ENCODE measurements at regions not wholly inside any gene's neighbourhood (a gene's known extent, or its start where the extent isn't known, plus 50 kb on each side); places are given as distances from the start of the nearest gene placed in this dataset.
"Not testable (repeated sequence)": the region's sequence is repeated elsewhere in the genome, so short reads cannot be mapped to it uniquely, and the experiment has no call there.

DNA sequence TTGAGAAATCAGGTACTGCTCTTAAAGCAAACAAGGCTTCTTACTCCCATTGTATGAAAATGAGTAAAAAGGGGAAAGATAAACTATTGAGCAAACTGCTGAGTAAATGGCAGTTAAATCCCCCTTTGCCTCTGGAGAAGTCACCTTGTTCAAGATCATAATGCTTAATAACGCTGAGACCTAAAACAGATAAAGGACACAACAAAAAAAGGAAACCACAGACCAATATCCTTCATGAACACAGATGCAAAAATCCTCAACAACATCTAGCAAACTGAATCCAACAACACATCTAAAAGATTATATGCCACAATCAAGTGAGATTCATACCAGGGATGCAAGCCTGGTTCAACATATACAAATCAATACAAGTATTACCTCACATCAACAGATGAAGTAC is 109.0 kb upstream of the MDM1 start:
- Histone ChIP-seq H3K9me2 (ENCODE audit: insufficient read depth) (no peaks in the 10 kb centered on the region), H4K20me1 (ENCODE audit: insufficient read depth) (no peaks in the 10 kb centered on the region), H2AFZ (ENCODE audit: low read depth, low read length, poor library complexity, severe bottlenecking) (no peak overlapping the region), H3K27me3 (ENCODE audit: insufficient read depth, low read length) (no peaks in the 10 kb centered on the region), H3K4me2 (ENCODE audit: low read length) (no peak overlapping the region), H3K79me2 (ENCODE audit: insufficient read depth, low read length) (no peaks in the 10 kb centered on the region), H3K9me3 (ENCODE audit: control insufficient read depth in 1 of 2, insufficient read depth in 1 of 2, low read depth in 1 of 2, low read length in 2 of 2) (peaks cover 0 to 5% of the 10 kb centered on the region in 2 experiments; a peak in 1 of 4 replicates), H3K27ac (ENCODE audit: low read depth, low read length) (no peak overlapping the region), H3K36me3 (ENCODE audit: control insufficient read depth in 1 of 2, insufficient read depth in 2 of 2, low read length in 2 of 2) (no peaks in the 10 kb centered on the region), H3K4me3 (replicated peaks in 1 of 2; ENCODE audit: low read depth in 1 of 2, low read length in 2 of 2) (no peak overlapping the region), H3K9ac (ENCODE audit: low read length) (no peak overlapping the region), H3K4me1 (ENCODE audit: control insufficient read depth in 1 of 2, insufficient read depth in 2 of 2, low read length in 2 of 2) (peaks cover 0 to 6% of the 10 kb centered on the region in 2 experiments; a peak in 1 of 4 replicates)
- ChIA-PET RAD21 (ENCODE audit: low non-redundant PET in 1 of 2, low total read pairs in 2 of 2, uncharacterized antibody in 2 of 2, unreplicated experiment in 2 of 2) (no interaction called here), CTCF (no interaction called here), POLR2A (no interaction called here)
- TF ChIP-seq CBX3 (IDR thresholded peaks at IDR 0.05; ENCODE audit: low read depth), result no peak
- TF ChIP-seq POLR2A (IDR thresholded peaks at IDR 0.05; ENCODE audit: borderline replicate concordance, extremely low read depth, insufficient read depth, insufficient read length), result no peak
- TF ChIP-seq ZFX (IDR thresholded peaks at IDR 0.05), result no peak
- TF ChIP-seq JUND (IDR thresholded peaks at IDR 0.05), result no peak
- TF ChIP-seq EZH2phosphoT487 (IDR thresholded peaks at IDR 0.05; ENCODE audit: borderline replicate concordance), result no peak
- TF ChIP-seq RAD21 (IDR thresholded peaks at IDR 0.05; ENCODE audit: low read depth), result no peak
- TF ChIP-seq FOSL1 (IDR thresholded peaks at IDR 0.05; ENCODE audit: low read depth), result no peak
- TF ChIP-seq, protein P1, sequence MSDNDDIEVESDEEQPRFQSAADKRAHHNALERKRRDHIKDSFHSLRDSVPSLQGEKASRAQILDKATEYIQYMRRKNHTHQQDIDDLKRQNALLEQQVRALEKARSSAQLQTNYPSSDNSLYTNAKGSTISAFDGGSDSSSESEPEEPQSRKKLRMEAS (IDR thresholded peaks at IDR 0.05), result no peak
- no peak for TF ChIP-seq ELF1 (IDR thresholded peaks at IDR 0.05; ENCODE audit: borderline replicate concordance, low read depth)
- TF ChIP-seq, protein P2, sequence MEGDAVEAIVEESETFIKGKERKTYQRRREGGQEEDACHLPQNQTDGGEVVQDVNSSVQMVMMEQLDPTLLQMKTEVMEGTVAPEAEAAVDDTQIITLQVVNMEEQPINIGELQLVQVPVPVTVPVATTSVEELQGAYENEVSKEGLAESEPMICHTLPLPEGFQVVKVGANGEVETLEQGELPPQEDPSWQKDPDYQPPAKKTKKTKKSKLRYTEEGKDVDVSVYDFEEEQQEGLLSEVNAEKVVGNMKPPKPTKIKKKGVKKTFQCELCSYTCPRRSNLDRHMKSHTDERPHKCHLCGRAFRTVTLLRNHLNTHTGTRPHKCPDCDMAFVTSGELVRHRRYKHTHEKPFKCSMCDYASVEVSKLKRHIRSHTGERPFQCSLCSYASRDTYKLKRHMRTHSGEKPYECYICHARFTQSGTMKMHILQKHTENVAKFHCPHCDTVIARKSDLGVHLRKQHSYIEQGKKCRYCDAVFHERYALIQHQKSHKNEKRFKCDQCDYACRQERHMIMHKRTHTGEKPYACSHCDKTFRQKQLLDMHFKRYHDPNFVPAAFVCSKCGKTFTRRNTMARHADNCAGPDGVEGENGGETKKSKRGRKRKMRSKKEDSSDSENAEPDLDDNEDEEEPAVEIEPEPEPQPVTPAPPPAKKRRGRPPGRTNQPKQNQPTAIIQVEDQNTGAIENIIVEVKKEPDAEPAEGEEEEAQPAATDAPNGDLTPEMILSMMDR (IDR thresholded peaks at IDR 0.05 in 2 of 3, conservative IDR thresholded peaks at IDR 0.05 in 1 of 3; ENCODE audit: borderline replicate concordance in 1 of 3, insufficient read depth in 1 of 3, low read depth in 2 of 3, low read length in 2 of 3), result no peak
- ATAC-seq (no peak), DNase-seq (ENCODE audit: low read depth, low spot score) (no peak)
- intact Hi-C loops (cut with micrococcal nuclease), result no loop called here
- BruUV-seq (replicated peaks), result no TSS peak

DNA sequence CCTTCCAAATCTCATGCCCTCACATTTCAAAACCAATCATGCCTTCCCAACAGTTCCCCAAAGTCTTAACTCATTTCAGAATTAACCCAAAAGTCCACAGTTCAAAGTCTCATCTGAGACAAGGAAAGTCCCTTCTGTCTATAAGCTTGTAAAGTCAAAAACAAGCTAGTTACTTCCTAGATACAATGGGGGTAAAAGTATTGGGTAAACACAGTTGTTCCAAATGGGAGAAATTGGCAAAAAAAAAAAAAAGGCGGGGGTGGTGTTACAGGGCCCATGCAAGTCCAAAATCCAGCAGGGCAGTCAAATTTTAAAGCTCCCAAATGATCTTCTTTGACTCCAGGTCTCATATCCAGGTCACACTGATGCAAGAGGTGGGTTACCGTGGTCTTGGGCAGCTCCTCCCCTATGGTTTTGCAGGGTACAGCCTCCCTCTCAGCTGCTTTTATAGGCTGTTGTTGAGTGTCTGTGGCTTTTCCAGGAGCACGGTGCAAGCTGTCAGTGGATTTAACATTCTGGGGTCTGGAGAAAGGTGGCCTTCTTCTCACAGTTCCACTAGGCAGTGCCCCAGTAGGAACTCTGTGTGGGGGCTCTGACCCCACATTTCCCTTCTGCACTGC is 110.3 kb upstream of the MDM1 start:
- POLR2A ChIA-PET; ATAC-seq; H3K9me2 ChIP-seq (ENCODE audit: insufficient read depth); H3K79me2 ChIP-seq (ENCODE audit: insufficient read depth, low read length); CTCF ChIA-PET; H3K9ac ChIP-seq (ENCODE audit: low read length); H3K4me1 ChIP-seq (ENCODE audit: control insufficient read depth in 1 of 2, insufficient read depth in 2 of 2, low read length in 2 of 2); H3K27me3 ChIP-seq (ENCODE audit: insufficient read depth, low read length); H3K4me3 ChIP-seq (replicated peaks in 1 of 2; ENCODE audit: low read depth in 1 of 2, low read length in 2 of 2); BruUV-seq (replicated peaks); H3K27ac ChIP-seq (ENCODE audit: low read depth, low read length); DNase-seq (ENCODE audit: low read depth, low spot score); intact Hi-C loops (cut with micrococcal nuclease); RAD21 ChIA-PET (ENCODE audit: low non-redundant PET in 1 of 2, low total read pairs in 2 of 2, uncharacterized antibody in 2 of 2, unreplicated experiment in 2 of 2); H3K9me3 ChIP-seq (ENCODE audit: control insufficient read depth in 1 of 2, insufficient read depth in 1 of 2, low read depth in 1 of 2, low read length in 2 of 2); H3K36me3 ChIP-seq (ENCODE audit: control insufficient read depth in 1 of 2, insufficient read depth in 2 of 2, low read length in 2 of 2); H3K4me2 ChIP-seq (ENCODE audit: low read length); H4K20me1 ChIP-seq (ENCODE audit: insufficient read depth); H2AFZ ChIP-seq (ENCODE audit: low read depth, low read length, poor library complexity, severe bottlenecking): not testable (repeated sequence)

DNA sequence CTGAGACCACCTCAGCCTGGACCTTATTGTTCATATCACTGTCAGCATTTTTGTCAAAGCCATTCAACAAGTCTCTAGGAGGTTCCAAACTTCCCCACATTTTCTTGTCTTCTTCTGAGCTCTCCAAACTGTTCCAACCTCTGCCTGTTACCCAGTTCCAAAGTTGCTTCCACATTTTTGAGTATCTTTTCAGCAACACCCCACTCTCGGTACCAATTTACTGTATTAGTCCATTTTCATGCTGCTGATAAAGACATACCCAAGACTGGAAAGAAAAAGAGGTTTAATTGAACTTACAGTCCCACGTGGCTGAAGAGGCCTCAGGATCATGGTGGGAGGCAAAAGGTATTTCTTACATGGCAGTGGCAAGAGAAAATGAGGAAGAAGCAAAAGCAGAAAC is 111.5 kb upstream of the MDM1 start:
- BruUV-seq (replicated peaks); RAD21 ChIA-PET (ENCODE audit: low non-redundant PET in 1 of 2, low total read pairs in 2 of 2, uncharacterized antibody in 2 of 2, unreplicated experiment in 2 of 2): not testable (repeated sequence)

More for the DNA sequence above, 111.5 kb upstream of the MDM1 start:
- H3K27ac ChIP-seq (ENCODE audit: low read depth, low read length); H3K9me2 ChIP-seq (ENCODE audit: insufficient read depth); H3K4me3 ChIP-seq (replicated peaks in 1 of 2; ENCODE audit: low read depth in 1 of 2, low read length in 2 of 2); H4K20me1 ChIP-seq (ENCODE audit: insufficient read depth); H3K36me3 ChIP-seq (ENCODE audit: control insufficient read depth in 1 of 2, insufficient read depth in 2 of 2, low read length in 2 of 2); H3K4me2 ChIP-seq (ENCODE audit: low read length); H3K27me3 ChIP-seq (ENCODE audit: insufficient read depth, low read length); POLR2A ChIA-PET; CTCF ChIA-PET; H3K9me3 ChIP-seq (ENCODE audit: control insufficient read depth in 1 of 2, insufficient read depth in 1 of 2, low read depth in 1 of 2, low read length in 2 of 2); H2AFZ ChIP-seq (ENCODE audit: low read depth, low read length, poor library complexity, severe bottlenecking); H3K79me2 ChIP-seq (ENCODE audit: insufficient read depth, low read length); intact Hi-C loops (cut with micrococcal nuclease); ATAC-seq; H3K4me1 ChIP-seq (ENCODE audit: control insufficient read depth in 1 of 2, insufficient read depth in 2 of 2, low read length in 2 of 2); DNase-seq (ENCODE audit: low read depth, low spot score); H3K9ac ChIP-seq (ENCODE audit: low read length): not testable (repeated sequence)
